NCI-H510A treated with DMSO at 0.1 percent for 48 hours (cell line): ENCODE measurements at regions not wholly inside any gene's neighbourhood (a gene's known extent, or its start where the extent isn't known, plus 50 kb on each side); places are given as distances from the start of the nearest gene placed in this dataset.

Experiments used
- DNase-seq: peaks from one replicate; lab custom pipeline; 2025; lab: John Stamatoyannopoulos, UW

- DNase-seq = no peak
Observed at GRCh38 chr12:114976959-114977358, 293.0 kb upstream of the TBX3 start.

GRCh38 chr12:114976372-114976771 is 292.4 kb upstream of the TBX3 start:
- no peak for DNase-seq

- no peak for DNase-seq
Observed at GRCh38 chr12:114975640-114976310, 291.8 kb upstream of the TBX3 start.

GRCh38 chr12:114974826-114975639 is 291.1 kb upstream of the TBX3 start:
- no peak for DNase-seq

- DNase-seq = no peak
Observed at GRCh38 chr12:114974333-114974732, 290.4 kb upstream of the TBX3 start.

- no peak for DNase-seq
Observed at GRCh38 chr12:114968727-114969126, 284.8 kb upstream of the TBX3 start.

GRCh38 chr12:114967151-114967550 is 283.2 kb upstream of the TBX3 start:
- DNase-seq = no peak

GRCh38 chr12:114964841-114965240 is 280.9 kb upstream of the TBX3 start:
- no peak for DNase-seq

- DNase-seq = no peak
Observed at GRCh38 chr12:114963846-114964245, 279.9 kb upstream of the TBX3 start.

GRCh38 chr12:114961491-114961890 is 277.5 kb upstream of the TBX3 start:
- no peak for DNase-seq

- DNase-seq = no peak
Observed at GRCh38 chr12:114958538-114958937, 274.6 kb upstream of the TBX3 start.

- DNase-seq = no peak
Observed at GRCh38 chr12:114957225-114957624, 273.2 kb upstream of the TBX3 start.

GRCh38 chr12:114955414-114956014 is 271.5 kb upstream of the TBX3 start:
- DNase-seq = no peak

- no peak for DNase-seq
Observed at GRCh38 chr12:114954511-114955055, 270.6 kb upstream of the TBX3 start.

GRCh38 chr12:114952573-114953271 is 268.7 kb upstream of the TBX3 start:
- no peak for DNase-seq

- DNase-seq = no peak
Observed at GRCh38 chr12:114949058-114949820, 265.3 kb upstream of the TBX3 start.

GRCh38 chr12:114945351-114945750 is 261.4 kb upstream of the TBX3 start:
- DNase-seq = no peak

- no peak for DNase-seq
Observed at GRCh38 chr12:114944736-114945135, 260.8 kb upstream of the TBX3 start.

- DNase-seq = no peak
Observed at GRCh38 chr12:114943601-114944000, 259.6 kb upstream of the TBX3 start.

- no peak for DNase-seq
Observed at GRCh38 chr12:114938487-114939210, 254.7 kb upstream of the TBX3 start.
